Neural cell (in vitro differentiated cells): ENCODE measurements at regions not wholly inside any gene's neighbourhood (a gene's known extent, or its start where the extent isn't known, plus 50 kb on each side); places are given as distances from the start of the nearest gene placed in this dataset.

Experiments
- H2AFZ ChIP-seq: fragments of 200-600, 300-800 bp; sonication (generic), shearing (Covaris generic); 2 replicates; pipeline ENCODE4 v1.6.0; 2014; ENCODE audit warnings: low read depth, mild to moderate bottlenecking, antibody characterized with exemption, low read length, moderate library complexity
- H3F3A ChIP-seq: fragments of 200-600 bp; shearing (Covaris generic); 2 replicates; pipeline ENCODE4 v1.6.1; 2016; ENCODE audit warnings: mild to moderate bottlenecking, moderate library complexity, mixed read lengths, antibody characterized with exemption, low read length; ENCODE audit not compliant: insufficient read depth, poor library complexity, severe bottlenecking
- H3K27ac ChIP-seq: fragments of 200-600, 300-800 bp; sonication (generic), shearing (Covaris generic); 2 replicates; pipeline ENCODE4 v1.5.1; 2014; ENCODE audit warnings: mild to moderate bottlenecking, low read length, moderate library complexity
- H3K27me3 ChIP-seq: fragments of 300-800, 200-600 bp; sonication (generic), shearing (Covaris generic); 2 replicates; pipeline ENCODE4 v1.6.0; 2014; ENCODE audit warnings: mild to moderate bottlenecking, low read depth, low read length, moderate library complexity; ENCODE audit not compliant: insufficient read depth
- H3K36me3 ChIP-seq: fragments of 300-800, 200-600 bp; sonication (generic), shearing (Covaris generic); 2 replicates; pipeline ENCODE4 v1.5.1; 2014; ENCODE audit warnings: mild to moderate bottlenecking, antibody characterized with exemption, low read length, moderate library complexity; ENCODE audit not compliant: insufficient read depth
- H3K4me2 ChIP-seq: fragments of 300-800, 200-600 bp; sonication (generic), shearing (Covaris generic); 2 replicates; pipeline ENCODE4 v1.6.0; 2014; ENCODE audit warnings: mild to moderate bottlenecking, low read length
- H3K4me3 ChIP-seq: fragments of 300-800, 200-600 bp; sonication (generic), shearing (Covaris generic); 2 replicates; pipeline ENCODE4 v1.5.1; 2014; ENCODE audit warnings: mild to moderate bottlenecking, low read length, moderate library complexity
- H3K79me2 ChIP-seq: fragments of 200-600 bp; shearing (Covaris generic); replicated peaks from 2 replicates; pipeline ENCODE4 v1.6.0; 2014; ENCODE audit warnings: mild to moderate bottlenecking, low read length, moderate library complexity; ENCODE audit not compliant: insufficient read depth
- H3K9ac ChIP-seq: fragments of 300-800, 200-600 bp; sonication (generic), shearing (Covaris generic); 2 replicates; pipeline ENCODE4 v1.6.1; 2016; ENCODE audit warnings: mild to moderate bottlenecking, low read length, mixed read lengths
- H3K9me2 ChIP-seq: fragments of 200-600 bp; shearing (Covaris generic); 2 replicates; pipeline ENCODE4 v1.6.1; 2016; ENCODE audit warnings: mild to moderate bottlenecking, low read length, mixed read lengths; ENCODE audit not compliant: insufficient read depth
- H3K9me3 ChIP-seq: fragments of 200-600, 300-800 bp; sonication (generic), shearing (Covaris generic); 2 replicates; pipeline ENCODE4 v1.6.1; 2016; ENCODE audit warnings: mild to moderate bottlenecking, mixed run types, low read length, moderate library complexity, mixed read lengths
- H4K20me1 ChIP-seq: fragments of 200-600 bp; shearing (Covaris generic); 2 replicates; pipeline ENCODE4 v1.6.1; 2016; ENCODE audit warnings: mild to moderate bottlenecking, mixed run types; ENCODE audit not compliant: insufficient read depth
- CTCF ChIP-seq: fragments of 450-650 bp; IDR thresholded peaks from 2 replicates; pipeline ENCODE4 v1.5.1; 2014; ENCODE audit warnings: antibody characterized with exemption, mild to moderate bottlenecking, moderate library complexity; ENCODE audit not compliant: poor library complexity, severe bottlenecking
- EP300 ChIP-seq: fragments of 450-650 bp; conservative IDR thresholded peaks from 2 replicates; pipeline ENCODE4 v1.6.1; 2014; ENCODE audit warnings: antibody characterized with exemption, mild to moderate bottlenecking, moderate library complexity; ENCODE audit not compliant: poor library complexity, severe bottlenecking
- EZH2 ChIP-seq: fragments of 200-600, 300-800 bp; shearing (Covaris generic), sonication (generic); IDR thresholded peaks from 2 replicates; pipeline ENCODE4 v1.6.1; 2014; ENCODE audit warnings: antibody characterized with exemption, low read length, borderline replicate concordance, mild to moderate bottlenecking; ENCODE audit not compliant: insufficient read depth, poor library complexity, severe bottlenecking
- MXI1 ChIP-seq: fragments of 450-650 bp; conservative IDR thresholded peaks from 2 replicates; pipeline ENCODE4 v1.6.1; 2014; ENCODE audit warnings: antibody characterized with exemption, mild to moderate bottlenecking; ENCODE audit not compliant: poor library complexity, severe bottlenecking
- POLR2AphosphoS5 ChIP-seq: IDR thresholded peaks from 2 replicates; pipeline ENCODE4 v1.6.1; 2012
- RAD21 ChIP-seq: fragments of 450-650 bp; conservative IDR thresholded peaks from 2 replicates; pipeline ENCODE4 v1.6.1; 2014; ENCODE audit warnings: antibody characterized with exemption, mild to moderate bottlenecking, moderate library complexity
- SMC3 ChIP-seq: fragments of 450-650 bp; conservative IDR thresholded peaks from 2 replicates; pipeline ENCODE4 v1.6.1; 2014; ENCODE audit warnings: antibody characterized with exemption, mild to moderate bottlenecking, moderate library complexity; ENCODE audit not compliant: poor library complexity
- TAF1 ChIP-seq: IDR thresholded peaks from 2 replicates; pipeline ENCODE4 v1.6.1; 2012; ENCODE audit warnings: low read depth
- TF ChIP-seq, protein P1 (sequence below): IDR thresholded peaks from 2 replicates; pipeline ENCODE4 v1.6.1; 2012; ENCODE audit warnings: borderline replicate concordance

DNA sequence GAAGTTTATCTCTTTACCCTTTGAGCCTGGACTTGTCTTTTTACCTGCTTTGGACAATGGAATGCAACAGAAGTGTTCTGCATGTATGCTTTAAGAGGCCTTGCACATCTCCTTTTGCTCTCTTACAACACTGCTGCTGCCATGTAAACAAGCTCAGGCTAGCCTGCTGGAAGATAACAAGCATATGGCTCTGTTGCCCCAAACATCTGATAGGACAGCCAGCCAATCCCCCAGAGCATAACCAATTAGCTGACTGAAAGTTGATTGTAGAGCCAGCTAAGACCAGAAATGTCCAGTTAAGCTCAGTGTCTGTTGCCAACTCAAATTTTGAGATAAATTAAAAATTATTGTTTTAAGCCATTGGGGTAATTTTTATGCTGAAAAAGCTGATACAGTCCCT, 510.6 kb upstream of the CNKSR2 start:
- Histone ChIP-seq H3K9me2 (no peaks in the 10 kb centered on the region), H3K4me2 (no peak overlapping the region), H3K4me3 (no peak overlapping the region), H2AFZ (no peak overlapping the region), H3K9ac (no peak overlapping the region), H3K9me3 (no peaks in the 10 kb centered on the region), H3K27ac (no peak overlapping the region), H3K27me3 (no peaks in the 10 kb centered on the region), H3F3A (no peaks in the 10 kb centered on the region), H4K20me1 (no peaks in the 10 kb centered on the region), H3K36me3 (no peaks in the 10 kb centered on the region), H3K79me2 (no peaks in the 10 kb centered on the region)
- no peak for TF ChIP-seq POLR2AphosphoS5
- TF ChIP-seq TAF1, result no peak
- TF ChIP-seq RAD21, result no peak
- TF ChIP-seq CTCF, result no peak
- no peak for TF ChIP-seq SMC3
- TF ChIP-seq, protein P1, sequence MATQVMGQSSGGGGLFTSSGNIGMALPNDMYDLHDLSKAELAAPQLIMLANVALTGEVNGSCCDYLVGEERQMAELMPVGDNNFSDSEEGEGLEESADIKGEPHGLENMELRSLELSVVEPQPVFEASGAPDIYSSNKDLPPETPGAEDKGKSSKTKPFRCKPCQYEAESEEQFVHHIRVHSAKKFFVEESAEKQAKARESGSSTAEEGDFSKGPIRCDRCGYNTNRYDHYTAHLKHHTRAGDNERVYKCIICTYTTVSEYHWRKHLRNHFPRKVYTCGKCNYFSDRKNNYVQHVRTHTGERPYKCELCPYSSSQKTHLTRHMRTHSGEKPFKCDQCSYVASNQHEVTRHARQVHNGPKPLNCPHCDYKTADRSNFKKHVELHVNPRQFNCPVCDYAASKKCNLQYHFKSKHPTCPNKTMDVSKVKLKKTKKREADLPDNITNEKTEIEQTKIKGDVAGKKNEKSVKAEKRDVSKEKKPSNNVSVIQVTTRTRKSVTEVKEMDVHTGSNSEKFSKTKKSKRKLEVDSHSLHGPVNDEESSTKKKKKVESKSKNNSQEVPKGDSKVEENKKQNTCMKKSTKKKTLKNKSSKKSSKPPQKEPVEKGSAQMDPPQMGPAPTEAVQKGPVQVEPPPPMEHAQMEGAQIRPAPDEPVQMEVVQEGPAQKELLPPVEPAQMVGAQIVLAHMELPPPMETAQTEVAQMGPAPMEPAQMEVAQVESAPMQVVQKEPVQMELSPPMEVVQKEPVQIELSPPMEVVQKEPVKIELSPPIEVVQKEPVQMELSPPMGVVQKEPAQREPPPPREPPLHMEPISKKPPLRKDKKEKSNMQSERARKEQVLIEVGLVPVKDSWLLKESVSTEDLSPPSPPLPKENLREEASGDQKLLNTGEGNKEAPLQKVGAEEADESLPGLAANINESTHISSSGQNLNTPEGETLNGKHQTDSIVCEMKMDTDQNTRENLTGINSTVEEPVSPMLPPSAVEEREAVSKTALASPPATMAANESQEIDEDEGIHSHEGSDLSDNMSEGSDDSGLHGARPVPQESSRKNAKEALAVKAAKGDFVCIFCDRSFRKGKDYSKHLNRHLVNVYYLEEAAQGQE, result no peak
- TF ChIP-seq EZH2, result no peak
- no peak for TF ChIP-seq MXI1
- no peak for TF ChIP-seq EP300

- TF ChIP-seq, protein P1, result no peak
- no peak for TF ChIP-seq EP300
- Histone ChIP-seq H4K20me1 (no peaks in the 10 kb centered on the region), H2AFZ (no peak overlapping the region), H3F3A (no peaks in the 10 kb centered on the region), H3K36me3 (no peaks in the 10 kb centered on the region), H3K9ac (no peak overlapping the region), H3K79me2 (no peaks in the 10 kb centered on the region), H3K27ac (no peak overlapping the region), H3K4me3 (no peak overlapping the region), H3K27me3 (no peaks in the 10 kb centered on the region), H3K4me2 (no peak overlapping the region), H3K9me3 (no peaks in the 10 kb centered on the region), H3K9me2 (no peaks in the 10 kb centered on the region)
Measured at GRCh38 chrX:20861113-20861512, 513.1 kb upstream of the CNKSR2 start.
